ENCODE measurements at regions not wholly inside any gene's neighbourhood (a gene's known extent, or its start where the extent isn't known, plus 50 kb on each side); places are given as distances from the start of the nearest gene placed in this dataset.

GRCh38 chr13:59197397-59197796, 966.3 kb downstream of the DIAPH3 start:
- H3K4me3 ChIP-seq (ENCODE audit: control extremely low read depth in 1 of 5, extremely low read depth in 1 of 5, insufficient read depth in 1 of 5, low read depth in 2 of 5, low read length in 4 of 5) = no peak overlapping the region
- no peak for ATAC-seq (ENCODE audit: low read depth)
- CTCF ChIA-PET = no interaction called here

GRCh38 chr13:59201841-59202240, 961.9 kb downstream of the DIAPH3 start:
- no peak overlapping the region for H3K4me3 Mint-ChIP-seq
- H3K79me2 ChIP-seq (ENCODE audit: control insufficient read depth, insufficient read depth, low read length) = no peaks in the 10 kb centered on the region
- H3K4me1 Mint-ChIP-seq = no peaks in the 10 kb centered on the region
- DNase-seq (no peak), ATAC-seq (ENCODE audit: low read depth) (no peak)
- H3K27me3 ChIP-seq (replicated peaks in 1 of 4; ENCODE audit: control extremely low read depth in 1 of 4, control insufficient read depth in 3 of 4, insufficient read depth in 4 of 4, low read length in 3 of 4) = no peaks in the 10 kb centered on the region
- intact Hi-C loops (cut with micrococcal nuclease) = no loop called here
- H3K9ac ChIP-seq (ENCODE audit: low read length) = no peak overlapping the region
- TF ChIP-seq CTCF (IDR thresholded peaks at IDR 0.05) (no peak), EZH2 (IDR thresholded peaks at IDR 0.05; ENCODE audit: borderline replicate concordance, insufficient read depth, low read depth, low read length, poor library complexity, severe bottlenecking) (no peak)
- H3K9me3 ChIP-seq (ENCODE audit: control extremely low read depth in 1 of 3, control insufficient read depth in 2 of 3, insufficient read depth in 1 of 3, low read length in 2 of 3) = peaks cover 0 to 2% (median 0%) of the 10 kb centered on the region in 3 donors
- peaks cover 5% of the 10 kb centered on the region for H3K9me3 Mint-ChIP-seq (ENCODE audit: insufficient read depth)
- no peak overlapping the region for H3K4me3 ChIP-seq (ENCODE audit: control extremely low read depth in 1 of 5, extremely low read depth in 1 of 5, insufficient read depth in 1 of 5, low read depth in 2 of 5, low read length in 4 of 5)
- ChIA-PET POLR2A (no interaction called here), CTCF (no interaction called here)
- H4K20me1 ChIP-seq (ENCODE audit: control insufficient read depth, insufficient read depth, low read length, poor library complexity, severe bottlenecking) = no peaks in the 10 kb centered on the region
- no peak overlapping the region for H3K4me2 ChIP-seq (replicated peaks; ENCODE audit: low read depth, low read length, poor library complexity, severe bottlenecking)
- H3K27ac Mint-ChIP-seq = no peak overlapping the region
- no CpG with 5 or more reads among the region's 2 CpGs for WGBS (ENCODE audit: insufficient coverage)
- H3K27me3 Mint-ChIP-seq = no peaks in the 10 kb centered on the region
- no peaks in the 10 kb centered on the region for H3K36me3 ChIP-seq (replicated peaks in 1 of 2; ENCODE audit: control extremely low read depth in 1 of 2, control insufficient read depth in 1 of 2, extremely low read depth in 1 of 2, insufficient read depth in 2 of 2, low read length in 1 of 2)
- H2AFZ ChIP-seq (ENCODE audit: insufficient read depth, low read depth, low read length, poor library complexity, severe bottlenecking) = no peak overlapping the region
- no peaks in the 10 kb centered on the region for H3K4me1 ChIP-seq (ENCODE audit: control insufficient read depth in 2 of 2, insufficient read depth in 2 of 2, low read length in 2 of 2)
- H3K27ac ChIP-seq (ENCODE audit: low read length in 2 of 2) = no peak overlapping the region

More at GRCh38 chr13:59197397-59197796, 966.3 kb downstream of the DIAPH3 start:
- no peak overlapping the region for H3K4me2 ChIP-seq (replicated peaks; ENCODE audit: low read depth, low read length, poor library complexity, severe bottlenecking)
- Mint-ChIP-seq H3K4me1 (no peaks in the 10 kb centered on the region), H3K4me3 (no peak overlapping the region), H3K27ac (no peak overlapping the region), H3K9me3 (ENCODE audit: insufficient read depth) (no peaks in the 10 kb centered on the region), H3K27me3 (no peaks in the 10 kb centered on the region)
- POLR2A ChIA-PET = no interaction called here
- no peaks in the 10 kb centered on the region for H3K9me3 ChIP-seq (ENCODE audit: control extremely low read depth in 1 of 3, control insufficient read depth in 2 of 3, insufficient read depth in 1 of 3, low read length in 2 of 3)
- no peak overlapping the region for H2AFZ ChIP-seq (ENCODE audit: insufficient read depth, low read depth, low read length, poor library complexity, severe bottlenecking)
- no peak for DNase-seq
- H4K20me1 ChIP-seq (ENCODE audit: control insufficient read depth, insufficient read depth, low read length, poor library complexity, severe bottlenecking) = no peaks in the 10 kb centered on the region
- TF ChIP-seq CTCF (IDR thresholded peaks at IDR 0.05) (no peak), EZH2 (IDR thresholded peaks at IDR 0.05; ENCODE audit: borderline replicate concordance, insufficient read depth, low read depth, low read length, poor library complexity, severe bottlenecking) (no peak)
- whole genome bisulfite sequencing (ENCODE audit: insufficient coverage) = no CpG with 5 or more reads among the region's 1 CpG
- no peaks in the 10 kb centered on the region for H3K27me3 ChIP-seq (replicated peaks in 1 of 4; ENCODE audit: control extremely low read depth in 1 of 4, control insufficient read depth in 3 of 4, insufficient read depth in 4 of 4, low read length in 3 of 4)
- no peaks in the 10 kb centered on the region for H3K4me1 ChIP-seq (ENCODE audit: control insufficient read depth in 2 of 2, insufficient read depth in 2 of 2, low read length in 2 of 2)
- H3K9ac ChIP-seq (ENCODE audit: low read length) = no peak overlapping the region
- no peaks in the 10 kb centered on the region for H3K79me2 ChIP-seq (ENCODE audit: control insufficient read depth, insufficient read depth, low read length)
- H3K36me3 ChIP-seq (replicated peaks in 1 of 2; ENCODE audit: control extremely low read depth in 1 of 2, control insufficient read depth in 1 of 2, extremely low read depth in 1 of 2, insufficient read depth in 2 of 2, low read length in 1 of 2) = no peaks in the 10 kb centered on the region
- no peak overlapping the region for H3K27ac ChIP-seq (ENCODE audit: low read length in 2 of 2)
- intact Hi-C loops (cut with micrococcal nuclease) = no loop called here
